DMS153 (cell line): ENCODE measurements at regions not wholly inside any gene's neighbourhood (a gene's known extent, or its start where the extent isn't known, plus 50 kb on each side); places are given as distances from the start of the nearest gene placed in this dataset.

ENCODE experiments used
- DNase-seq: peaks from one replicate; lab custom pipeline; 2025; lab: John Stamatoyannopoulos, UW

GRCh38 chr4:10179957-10180602 lies 63.5 kb upstream of the WDR1 start:
- no peak for DNase-seq

- no peak for DNase-seq
These were observed 62.2 kb upstream of the WDR1 start for GRCh38 chr4:10178763-10179162.

GRCh38 chr4:10175626-10176025 lies 59.0 kb upstream of the WDR1 start:
- DNase-seq, result no peak

- no peak for DNase-seq
These were observed 57.5 kb upstream of the WDR1 start for GRCh38 chr4:10173754-10174749.

GRCh38 chr4:10173037-10173753 lies 56.6 kb upstream of the WDR1 start:
- DNase-seq, result no peak

- no peak for DNase-seq
These were observed 55.8 kb upstream of the WDR1 start for GRCh38 chr4:10172278-10172921.

- DNase-seq, result no peak
These were observed 54.5 kb upstream of the WDR1 start for GRCh38 chr4:10171055-10171454.

GRCh38 chr4:10169839-10170387 lies 53.3 kb upstream of the WDR1 start:
- DNase-seq, result no peak

GRCh38 chr4:10168151-10168550 lies 51.6 kb upstream of the WDR1 start:
- DNase-seq, result no peak

GRCh38 chr4:10167201-10167600 lies 50.6 kb upstream of the WDR1 start:
- DNase-seq, result no peak
